Vagina (tissue), 2 donors: ENCODE measurements at regions not wholly inside any gene's neighbourhood (a gene's known extent, or its start where the extent isn't known, plus 50 kb on each side); places are given as distances from the start of the nearest gene placed in this dataset.

Experiments used
- POLR2AphosphoS5 ChIP-seq, 2 donors: sonication (generic); formaldehyde crosslinking; IDR thresholded peaks; one replicate each; pipeline ENCODE4 v1.9.0; 2017; ENCODE audit warnings: antibody characterized with exemption in 2 of 2, mild to moderate bottlenecking in 2 of 2, low read depth in 1 of 2; ENCODE audit not compliant: insufficient read depth in 1 of 2
- TF ChIP-seq, protein P1 (sequence below), 3 experiments: fragments of 450-650 bp in 2 of 3; fragments of 200-600 bp in 1 of 3; sonication (generic) in 1 of 3; IDR thresholded peaks; one replicate each; pipeline ENCODE4 v1.5.1; 2017 to 2019; ENCODE audit warnings: antibody characterized with exemption in 3 of 3, mild to moderate bottlenecking in 2 of 3, moderate library complexity in 2 of 3

DNA sequence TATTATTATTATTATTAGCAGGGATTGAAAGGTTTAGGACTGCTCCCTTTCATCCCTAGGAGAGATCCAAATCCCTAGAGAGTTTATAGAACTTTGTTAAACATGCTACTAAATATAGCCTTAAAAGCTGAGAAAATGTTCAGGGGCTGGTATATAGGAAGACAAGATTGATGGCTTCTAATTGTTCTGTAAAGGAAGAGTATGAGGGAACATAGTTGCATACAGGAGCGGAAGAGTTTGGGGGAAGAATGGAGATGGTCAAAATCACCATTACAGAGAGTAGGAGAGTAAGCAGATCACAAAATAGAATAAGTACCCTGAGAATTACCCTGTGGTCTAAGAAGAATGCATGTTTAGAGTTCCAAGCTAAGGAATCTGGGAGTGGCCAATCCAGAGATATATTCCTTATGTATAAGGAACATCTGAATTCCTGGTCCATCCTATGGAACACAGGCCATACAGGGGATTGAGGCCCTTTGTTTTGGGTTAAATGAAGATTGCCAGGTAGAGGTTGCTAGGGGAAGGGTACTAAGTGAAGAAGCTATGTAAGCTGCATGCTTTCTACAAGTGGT, 158.0 kb upstream of the APC start:
- no peak for TF ChIP-seq POLR2AphosphoS5 (IDR thresholded peaks at IDR 0.05; ENCODE audit: insufficient read depth in 1 of 2, low read depth in 1 of 2)
- TF ChIP-seq, protein P1, sequence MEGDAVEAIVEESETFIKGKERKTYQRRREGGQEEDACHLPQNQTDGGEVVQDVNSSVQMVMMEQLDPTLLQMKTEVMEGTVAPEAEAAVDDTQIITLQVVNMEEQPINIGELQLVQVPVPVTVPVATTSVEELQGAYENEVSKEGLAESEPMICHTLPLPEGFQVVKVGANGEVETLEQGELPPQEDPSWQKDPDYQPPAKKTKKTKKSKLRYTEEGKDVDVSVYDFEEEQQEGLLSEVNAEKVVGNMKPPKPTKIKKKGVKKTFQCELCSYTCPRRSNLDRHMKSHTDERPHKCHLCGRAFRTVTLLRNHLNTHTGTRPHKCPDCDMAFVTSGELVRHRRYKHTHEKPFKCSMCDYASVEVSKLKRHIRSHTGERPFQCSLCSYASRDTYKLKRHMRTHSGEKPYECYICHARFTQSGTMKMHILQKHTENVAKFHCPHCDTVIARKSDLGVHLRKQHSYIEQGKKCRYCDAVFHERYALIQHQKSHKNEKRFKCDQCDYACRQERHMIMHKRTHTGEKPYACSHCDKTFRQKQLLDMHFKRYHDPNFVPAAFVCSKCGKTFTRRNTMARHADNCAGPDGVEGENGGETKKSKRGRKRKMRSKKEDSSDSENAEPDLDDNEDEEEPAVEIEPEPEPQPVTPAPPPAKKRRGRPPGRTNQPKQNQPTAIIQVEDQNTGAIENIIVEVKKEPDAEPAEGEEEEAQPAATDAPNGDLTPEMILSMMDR (IDR thresholded peaks at IDR 0.05): no peak
